ENCODE measurements at regions not wholly inside any gene's neighbourhood (a gene's known extent, or its start where the extent isn't known, plus 50 kb on each side); places are given as distances from the start of the nearest gene placed in this dataset.

- 95% methylated on average over 4 to 6 of the region's 6 CpGs for WGBS, 2 experiments (ENCODE audit: insufficient coverage in 1 of 2, insufficient read length in 1 of 2)
- DNase-seq, result no peak
- H3K27ac ChIP-seq (ENCODE audit: low read depth, low read length), result no peak overlapping the region
- H3K9me3 Mint-ChIP-seq, result peaks cover 3% of the 10 kb centered on the region
- no peaks in the 10 kb centered on the region for H3K9me3 ChIP-seq (ENCODE audit: control insufficient read depth, low read length)
- peaks cover 4% of the 10 kb centered on the region for H3K27me3 ChIP-seq (ENCODE audit: control insufficient read depth, insufficient read depth, low read length, poor library complexity, severe bottlenecking)
- no peaks in the 10 kb centered on the region for H3K36me3 ChIP-seq (ENCODE audit: control insufficient read depth, insufficient read depth, low read length)
- no peaks in the 10 kb centered on the region for H3K4me1 ChIP-seq (ENCODE audit: control insufficient read depth, insufficient read depth, low read length)
- peaks cover 3% of the 10 kb centered on the region for H3K27me3 Mint-ChIP-seq (ENCODE audit: insufficient read depth)
- TF ChIP-seq CTCF (conservative IDR thresholded peaks at IDR 0.05), result no peak
- peaks cover 2% of the 10 kb centered on the region for H3K36me3 Mint-ChIP-seq (ENCODE audit: low read depth)
- no peak overlapping the region for H3K4me3 Mint-ChIP-seq
- peaks cover 13% of the 10 kb centered on the region for H3K4me1 Mint-ChIP-seq
- H3K4me3 ChIP-seq (ENCODE audit: low read length), result no peak overlapping the region
- H3K27ac Mint-ChIP-seq, result no peak overlapping the region
- H3K9ac ChIP-seq (ENCODE audit: extremely low read depth, low read length, poor library complexity, severe bottlenecking), result no peak overlapping the region
These were observed 116.9 kb upstream of the SIRPG start for GRCh38 chr20:1774479-1774878.

- Histone ChIP-seq H3K9me3 (ENCODE audit: control insufficient read depth, low read length) (no peaks in the 10 kb centered on the region), H3K9ac (ENCODE audit: extremely low read depth, low read length, poor library complexity, severe bottlenecking) (no peak overlapping the region), H3K27ac (ENCODE audit: low read depth, low read length) (no peak overlapping the region), H3K4me1 (ENCODE audit: control insufficient read depth, insufficient read depth, low read length) (no peaks in the 10 kb centered on the region), H3K27me3 (ENCODE audit: control insufficient read depth, insufficient read depth, low read length, poor library complexity, severe bottlenecking) (peaks cover 4% of the 10 kb centered on the region), H3K36me3 (ENCODE audit: control insufficient read depth, insufficient read depth, low read length) (no peaks in the 10 kb centered on the region), H3K4me3 (ENCODE audit: low read length) (no peak overlapping the region)
- TF ChIP-seq CTCF (conservative IDR thresholded peaks at IDR 0.05), result no peak
- Mint-ChIP-seq H3K4me1 (peaks cover 13% of the 10 kb centered on the region), H3K27me3 (ENCODE audit: insufficient read depth) (peaks cover 3% of the 10 kb centered on the region), H3K36me3 (ENCODE audit: low read depth) (peaks cover 2% of the 10 kb centered on the region), H3K4me3 (no peak overlapping the region), H3K9me3 (peaks cover 3% of the 10 kb centered on the region), H3K27ac (no peak overlapping the region)
- WGBS, 2 experiments (ENCODE audit: insufficient coverage in 1 of 2, insufficient read length in 1 of 2), result 86% methylated on average over 1 of the region's 2 CpGs; no CpG with 5 or more reads in 1 of the 2 experiments
- no peak for DNase-seq
These were observed 116.2 kb upstream of the SIRPG start for GRCh38 chr20:1773816-1774215.

- Mint-ChIP-seq H3K4me1 (no peaks in the 10 kb centered on the region), H3K27me3 (ENCODE audit: insufficient read depth) (peaks cover 4% of the 10 kb centered on the region), H3K36me3 (ENCODE audit: low read depth) (peaks cover 2% of the 10 kb centered on the region), H3K9me3 (peaks cover 2% of the 10 kb centered on the region), H3K27ac (no peak overlapping the region), H3K4me3 (no peak overlapping the region)
- H3K27me3 ChIP-seq (ENCODE audit: control insufficient read depth, insufficient read depth, low read length, poor library complexity, severe bottlenecking), result peaks cover 5% of the 10 kb centered on the region
- no peaks in the 10 kb centered on the region for H3K4me1 ChIP-seq (ENCODE audit: control insufficient read depth, insufficient read depth, low read length)
- no peak overlapping the region for H3K27ac ChIP-seq (ENCODE audit: low read depth, low read length)
- no peaks in the 10 kb centered on the region for H3K36me3 ChIP-seq (ENCODE audit: control insufficient read depth, insufficient read depth, low read length)
- no peak overlapping the region for H3K4me3 ChIP-seq (ENCODE audit: low read length)
- H3K9me3 ChIP-seq (ENCODE audit: control insufficient read depth, low read length), result no peaks in the 10 kb centered on the region
- H3K9ac ChIP-seq (ENCODE audit: extremely low read depth, low read length, poor library complexity, severe bottlenecking), result no peak overlapping the region
- WGBS, 2 experiments (ENCODE audit: insufficient coverage in 1 of 2, insufficient read length in 1 of 2), result 94 to 100% methylated on average over 2 to 3 of the region's 3 CpGs
- TF ChIP-seq CTCF (conservative IDR thresholded peaks at IDR 0.05), result no peak
- DNase-seq, result no peak
These were observed 111.9 kb upstream of the SIRPG start for GRCh38 chr20:1769491-1769890.
